GM23338 (cell line): ENCODE measurements at regions not wholly inside any gene's neighbourhood (a gene's known extent, or its start where the extent isn't known, plus 50 kb on each side); places are given as distances from the start of the nearest gene placed in this dataset.
"Not testable (repeated sequence)": the region's sequence is repeated elsewhere in the genome, so short reads cannot be mapped to it uniquely, and the experiment has no call there.

ENCODE experiments used
- CREB1 ChIP-seq: fragments of 250-450 bp; sonication (Bioruptor Pico); IDR thresholded peaks from 2 replicates; pipeline ENCODE4 v1.5.0; 2020; ENCODE audit warnings: low read depth, mild to moderate bottlenecking, moderate library complexity
- CTCF ChIP-seq, 2 experiments: fragments of 200-600 bp in 1 of 2; sonication (generic) in 1 of 2; conservative IDR thresholded peaks; 2 replicates each; pipeline versions ENCODE4 v1.5.1 to v1.6.1; 2016 to 2017; ENCODE audit warnings: antibody characterized with exemption in 2 of 2, low read depth in 2 of 2, mild to moderate bottlenecking in 2 of 2, moderate library complexity in 1 of 2
- EZH2 ChIP-seq: fragments of 200-600 bp; sonication (generic); IDR thresholded peaks from one replicate; pipeline ENCODE4 v1.8.0; 2017; ENCODE audit warnings: antibody characterized with exemption, mild to moderate bottlenecking, low read depth; ENCODE audit not compliant: unreplicated experiment
- EZH2phosphoT487 ChIP-seq: fragments of 200-600 bp; sonication (generic); IDR thresholded peaks from one replicate; pipeline ENCODE4 v1.8.1; 2018; ENCODE audit warnings: antibody characterized with exemption; ENCODE audit not compliant: unreplicated experiment
- JUNB ChIP-seq: IDR thresholded peaks from one replicate; pipeline ENCODE4 v1.6.1; 2016; ENCODE audit warnings: antibody characterized with exemption; ENCODE audit not compliant: unreplicated experiment
- NANOG ChIP-seq: IDR thresholded peaks from 2 replicates; pipeline ENCODE4 v1.6.1; 2016; ENCODE audit warnings: antibody characterized with exemption, borderline replicate concordance
- POLR2AphosphoS5 ChIP-seq: IDR thresholded peaks from 2 replicates; pipeline ENCODE4 v1.6.1; 2016; ENCODE audit warnings: antibody characterized with exemption, low read depth
- STAT1 ChIP-seq: IDR thresholded peaks from one replicate; pipeline ENCODE4 v1.6.1; 2016; ENCODE audit warnings: antibody characterized with exemption; ENCODE audit not compliant: unreplicated experiment
- ZNF114 ChIP-seq: fragments of 250-450 bp; sonication (Bioruptor Pico); IDR thresholded peaks from 2 replicates; pipeline ENCODE4 v1.5.0; 2020; ENCODE audit warnings: mild to moderate bottlenecking, moderate library complexity
- ZNF331 ChIP-seq: fragments of 250-450 bp; sonication (Bioruptor Pico); IDR thresholded peaks from 2 replicates; pipeline ENCODE4 v1.5.0; 2020; ENCODE audit warnings: low read depth, mild to moderate bottlenecking, moderate library complexity
- TF ChIP-seq, protein P1 (sequence below): IDR thresholded peaks from one replicate; pipeline ENCODE4 v1.6.1; 2018; ENCODE audit warnings: antibody characterized with exemption; ENCODE audit not compliant: unreplicated experiment
- TF ChIP-seq, protein P2 (sequence below): IDR thresholded peaks from 2 replicates; pipeline ENCODE4 v1.6.1; 2016; ENCODE audit warnings: antibody characterized with exemption

DNA sequence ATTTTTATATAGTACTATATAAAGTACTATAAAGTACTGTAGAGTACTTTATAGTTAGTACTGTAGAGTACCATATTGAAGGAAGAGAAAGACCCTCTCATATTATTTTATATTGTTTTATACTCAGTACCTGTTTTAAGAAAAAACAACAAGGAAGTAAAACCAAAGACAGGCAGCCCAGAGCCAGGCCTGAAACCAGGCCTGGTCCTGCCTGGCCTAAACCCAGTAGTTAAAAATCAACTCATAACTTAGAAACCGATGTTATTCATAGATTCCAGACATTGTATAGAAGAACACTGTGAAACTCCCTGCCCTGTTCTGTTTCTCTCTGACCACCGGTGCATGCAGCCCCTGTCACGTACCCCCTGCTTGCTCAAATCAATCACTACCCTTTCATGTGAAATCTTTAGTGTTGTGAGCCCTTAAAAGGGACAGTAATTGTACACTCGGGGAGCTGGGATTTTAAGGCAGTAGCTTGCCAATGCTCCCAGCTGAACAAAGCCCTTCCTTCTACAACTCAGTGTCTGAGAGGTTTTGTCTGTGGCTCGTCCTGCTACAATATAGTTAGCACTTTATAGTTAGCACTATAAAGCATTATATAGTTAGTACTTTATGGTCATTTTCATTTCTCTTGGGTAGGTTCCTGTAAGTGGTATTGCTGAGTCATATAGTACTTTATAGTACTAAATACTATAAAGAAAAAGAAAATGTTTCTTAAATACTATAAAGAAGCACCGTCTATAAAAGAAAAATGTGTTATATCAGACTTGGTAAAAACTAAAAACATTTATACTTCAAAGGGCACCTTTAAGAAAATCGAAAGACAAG lies 940.6 kb upstream of the ACO1 start:
- not testable (repeated sequence) for TF ChIP-seq CTCF (conservative IDR thresholded peaks at IDR 0.05; ENCODE audit: low read depth in 2 of 2); POLR2AphosphoS5; EZH2phosphoT487; JUNB; EZH2; ZNF331 (CRISPR knock-in tag); NANOG; STAT1; CREB1 (CRISPR knock-in tag); ZNF114 (CRISPR knock-in tag)
- TF ChIP-seq, protein P1, sequence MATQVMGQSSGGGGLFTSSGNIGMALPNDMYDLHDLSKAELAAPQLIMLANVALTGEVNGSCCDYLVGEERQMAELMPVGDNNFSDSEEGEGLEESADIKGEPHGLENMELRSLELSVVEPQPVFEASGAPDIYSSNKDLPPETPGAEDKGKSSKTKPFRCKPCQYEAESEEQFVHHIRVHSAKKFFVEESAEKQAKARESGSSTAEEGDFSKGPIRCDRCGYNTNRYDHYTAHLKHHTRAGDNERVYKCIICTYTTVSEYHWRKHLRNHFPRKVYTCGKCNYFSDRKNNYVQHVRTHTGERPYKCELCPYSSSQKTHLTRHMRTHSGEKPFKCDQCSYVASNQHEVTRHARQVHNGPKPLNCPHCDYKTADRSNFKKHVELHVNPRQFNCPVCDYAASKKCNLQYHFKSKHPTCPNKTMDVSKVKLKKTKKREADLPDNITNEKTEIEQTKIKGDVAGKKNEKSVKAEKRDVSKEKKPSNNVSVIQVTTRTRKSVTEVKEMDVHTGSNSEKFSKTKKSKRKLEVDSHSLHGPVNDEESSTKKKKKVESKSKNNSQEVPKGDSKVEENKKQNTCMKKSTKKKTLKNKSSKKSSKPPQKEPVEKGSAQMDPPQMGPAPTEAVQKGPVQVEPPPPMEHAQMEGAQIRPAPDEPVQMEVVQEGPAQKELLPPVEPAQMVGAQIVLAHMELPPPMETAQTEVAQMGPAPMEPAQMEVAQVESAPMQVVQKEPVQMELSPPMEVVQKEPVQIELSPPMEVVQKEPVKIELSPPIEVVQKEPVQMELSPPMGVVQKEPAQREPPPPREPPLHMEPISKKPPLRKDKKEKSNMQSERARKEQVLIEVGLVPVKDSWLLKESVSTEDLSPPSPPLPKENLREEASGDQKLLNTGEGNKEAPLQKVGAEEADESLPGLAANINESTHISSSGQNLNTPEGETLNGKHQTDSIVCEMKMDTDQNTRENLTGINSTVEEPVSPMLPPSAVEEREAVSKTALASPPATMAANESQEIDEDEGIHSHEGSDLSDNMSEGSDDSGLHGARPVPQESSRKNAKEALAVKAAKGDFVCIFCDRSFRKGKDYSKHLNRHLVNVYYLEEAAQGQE, result not testable (repeated sequence)
- TF ChIP-seq, protein P2, sequence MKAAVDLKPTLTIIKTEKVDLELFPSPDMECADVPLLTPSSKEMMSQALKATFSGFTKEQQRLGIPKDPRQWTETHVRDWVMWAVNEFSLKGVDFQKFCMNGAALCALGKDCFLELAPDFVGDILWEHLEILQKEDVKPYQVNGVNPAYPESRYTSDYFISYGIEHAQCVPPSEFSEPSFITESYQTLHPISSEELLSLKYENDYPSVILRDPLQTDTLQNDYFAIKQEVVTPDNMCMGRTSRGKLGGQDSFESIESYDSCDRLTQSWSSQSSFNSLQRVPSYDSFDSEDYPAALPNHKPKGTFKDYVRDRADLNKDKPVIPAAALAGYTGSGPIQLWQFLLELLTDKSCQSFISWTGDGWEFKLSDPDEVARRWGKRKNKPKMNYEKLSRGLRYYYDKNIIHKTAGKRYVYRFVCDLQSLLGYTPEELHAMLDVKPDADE, result not testable (repeated sequence)
